ENCODE measurements at regions not wholly inside any gene's neighbourhood (a gene's known extent, or its start where the extent isn't known, plus 50 kb on each side); places are given as distances from the start of the nearest gene placed in this dataset.

GRCh38 chr4:12633053-12633651 is 851.0 kb downstream of the RAB28 start:
- Histone ChIP-seq H3K4me3 (ENCODE audit: low read depth in 1 of 3, low read length in 3 of 3) (no peak overlapping the region), H3K36me3 (ENCODE audit: control insufficient read depth in 4 of 4, insufficient read depth in 3 of 4, low read depth in 1 of 4, low read length in 3 of 4) (no peaks in the 10 kb centered on the region), H3K9me3 (ENCODE audit: control insufficient read depth in 4 of 4, low read length in 3 of 4) (peaks cover 0 to 5% (median 0%) of the 10 kb centered on the region in 4 donors), H3K27ac (ENCODE audit: low read depth in 1 of 2, low read length in 2 of 2) (no peak overlapping the region), H3K4me1 (ENCODE audit: control insufficient read depth in 4 of 4, insufficient read depth in 4 of 4, low read length in 3 of 4) (no peaks in the 10 kb centered on the region), H3K9ac (ENCODE audit: low read depth in 1 of 2, low read length in 2 of 2) (no peak overlapping the region), H3K27me3 (ENCODE audit: control insufficient read depth in 4 of 4, insufficient read depth in 4 of 4, low read length in 3 of 4) (peaks cover 0 to 9% (median 0%) of the 10 kb centered on the region in 4 donors)
- WGBS = 9% methylated on average over 15 of the region's 15 CpGs
- DNase-seq (ENCODE audit: low spot score) = peak; percentile 80
- TF ChIP-seq CTCF (IDR thresholded peaks at IDR 0.05; ENCODE audit: low read depth, low read length, missing input control) (peak; percentile 94), NR2F2 (IDR thresholded peaks at IDR 0.05) (no peak), JUND (IDR thresholded peaks at IDR 0.05) (no peak), RAD21 (IDR thresholded peaks at IDR 0.05) (peak; percentile 91 to 95), EGR1 (IDR thresholded peaks at IDR 0.05; ENCODE audit: low read depth in 2 of 2) (no peak), YY1 (IDR thresholded peaks at IDR 0.05) (no peak)

- TF ChIP-seq, protein P1, sequence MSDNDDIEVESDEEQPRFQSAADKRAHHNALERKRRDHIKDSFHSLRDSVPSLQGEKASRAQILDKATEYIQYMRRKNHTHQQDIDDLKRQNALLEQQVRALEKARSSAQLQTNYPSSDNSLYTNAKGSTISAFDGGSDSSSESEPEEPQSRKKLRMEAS (IDR thresholded peaks at IDR 0.05) = no peak
- TF ChIP-seq SP1 (IDR thresholded peaks at IDR 0.05) (no peak), YY1 (IDR thresholded peaks at IDR 0.05) (no peak), HNF4A (conservative IDR thresholded peaks at IDR 0.05) (no peak), RAD21 (IDR thresholded peaks at IDR 0.05) (no peak), EGR1 (IDR thresholded peaks at IDR 0.05; ENCODE audit: low read depth in 2 of 2) (no peak), TAF1 (conservative IDR thresholded peaks at IDR 0.05) (no peak), ATF3 (IDR thresholded peaks at IDR 0.05) (no peak), HNF4G (IDR thresholded peaks at IDR 0.05) (no peak), NR2F2 (IDR thresholded peaks at IDR 0.05) (no peak), FOXA2 (IDR thresholded peaks at IDR 0.05) (no peak), RXRA (IDR thresholded peaks at IDR 0.05) (no peak), CTCF (IDR thresholded peaks at IDR 0.05; ENCODE audit: low read depth, low read length, missing input control) (no peak), ZBTB33 (IDR thresholded peaks at IDR 0.05) (no peak)
- TF ChIP-seq, protein P2, sequence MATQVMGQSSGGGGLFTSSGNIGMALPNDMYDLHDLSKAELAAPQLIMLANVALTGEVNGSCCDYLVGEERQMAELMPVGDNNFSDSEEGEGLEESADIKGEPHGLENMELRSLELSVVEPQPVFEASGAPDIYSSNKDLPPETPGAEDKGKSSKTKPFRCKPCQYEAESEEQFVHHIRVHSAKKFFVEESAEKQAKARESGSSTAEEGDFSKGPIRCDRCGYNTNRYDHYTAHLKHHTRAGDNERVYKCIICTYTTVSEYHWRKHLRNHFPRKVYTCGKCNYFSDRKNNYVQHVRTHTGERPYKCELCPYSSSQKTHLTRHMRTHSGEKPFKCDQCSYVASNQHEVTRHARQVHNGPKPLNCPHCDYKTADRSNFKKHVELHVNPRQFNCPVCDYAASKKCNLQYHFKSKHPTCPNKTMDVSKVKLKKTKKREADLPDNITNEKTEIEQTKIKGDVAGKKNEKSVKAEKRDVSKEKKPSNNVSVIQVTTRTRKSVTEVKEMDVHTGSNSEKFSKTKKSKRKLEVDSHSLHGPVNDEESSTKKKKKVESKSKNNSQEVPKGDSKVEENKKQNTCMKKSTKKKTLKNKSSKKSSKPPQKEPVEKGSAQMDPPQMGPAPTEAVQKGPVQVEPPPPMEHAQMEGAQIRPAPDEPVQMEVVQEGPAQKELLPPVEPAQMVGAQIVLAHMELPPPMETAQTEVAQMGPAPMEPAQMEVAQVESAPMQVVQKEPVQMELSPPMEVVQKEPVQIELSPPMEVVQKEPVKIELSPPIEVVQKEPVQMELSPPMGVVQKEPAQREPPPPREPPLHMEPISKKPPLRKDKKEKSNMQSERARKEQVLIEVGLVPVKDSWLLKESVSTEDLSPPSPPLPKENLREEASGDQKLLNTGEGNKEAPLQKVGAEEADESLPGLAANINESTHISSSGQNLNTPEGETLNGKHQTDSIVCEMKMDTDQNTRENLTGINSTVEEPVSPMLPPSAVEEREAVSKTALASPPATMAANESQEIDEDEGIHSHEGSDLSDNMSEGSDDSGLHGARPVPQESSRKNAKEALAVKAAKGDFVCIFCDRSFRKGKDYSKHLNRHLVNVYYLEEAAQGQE (IDR thresholded peaks at IDR 0.05) = no peak
- DNase-seq (ENCODE audit: low spot score) = no peak
- Histone ChIP-seq H3K9ac (ENCODE audit: low read depth in 1 of 2, low read length in 2 of 2) (no peak overlapping the region), H3K27me3 (ENCODE audit: control insufficient read depth in 4 of 4, insufficient read depth in 4 of 4, low read length in 3 of 4) (no peaks in the 10 kb centered on the region), H3K36me3 (ENCODE audit: control insufficient read depth in 4 of 4, insufficient read depth in 3 of 4, low read depth in 1 of 4, low read length in 3 of 4) (no peaks in the 10 kb centered on the region), H3K9me3 (ENCODE audit: control insufficient read depth in 4 of 4, low read length in 3 of 4) (no peaks in the 10 kb centered on the region), H3K4me3 (ENCODE audit: low read depth in 1 of 3, low read length in 3 of 3) (no peak overlapping the region), H3K4me1 (ENCODE audit: control insufficient read depth in 4 of 4, insufficient read depth in 4 of 4, low read length in 3 of 4) (no peaks in the 10 kb centered on the region), H3K27ac (ENCODE audit: low read depth in 1 of 2, low read length in 2 of 2) (no peak overlapping the region)
- 90% methylated on average over 7 of the region's 7 CpGs for WGBS
Observed at GRCh38 chr4:12615822-12616221, 868.3 kb downstream of the RAB28 start.
